ELR (cell line): ENCODE measurements at regions not wholly inside any gene's neighbourhood (a gene's known extent, or its start where the extent isn't known, plus 50 kb on each side); places are given as distances from the start of the nearest gene placed in this dataset.
"Not testable (repeated sequence)": the region's sequence is repeated elsewhere in the genome, so short reads cannot be mapped to it uniquely, and the experiment has no call there.

Experiments
- DNase-seq: peaks from one replicate; pipeline ENCODE4 v3.0.0-alpha.2; 2015; ENCODE audit warnings: low read depth

- DNase-seq, result no peak
Measured at GRCh38 chr13:23947893-23948292, 50.6 kb upstream of the C1QTNF9B start.

- no peak for DNase-seq
Measured at GRCh38 chr13:23949200-23949599, 51.9 kb upstream of the C1QTNF9B start.

- DNase-seq, result no peak
Measured at GRCh38 chr13:23949736-23950135, 52.4 kb upstream of the C1QTNF9B start.

- DNase-seq, result no peak
Measured at GRCh38 chr13:23950736-23951510, 53.6 kb upstream of the C1QTNF9B start.

- no peak for DNase-seq
Measured at GRCh38 chr13:23952796-23953195, 55.5 kb upstream of the C1QTNF9B start.

GRCh38 chr13:23953860-23954512, 56.7 kb upstream of the C1QTNF9B start:
- no peak for DNase-seq

DNA sequence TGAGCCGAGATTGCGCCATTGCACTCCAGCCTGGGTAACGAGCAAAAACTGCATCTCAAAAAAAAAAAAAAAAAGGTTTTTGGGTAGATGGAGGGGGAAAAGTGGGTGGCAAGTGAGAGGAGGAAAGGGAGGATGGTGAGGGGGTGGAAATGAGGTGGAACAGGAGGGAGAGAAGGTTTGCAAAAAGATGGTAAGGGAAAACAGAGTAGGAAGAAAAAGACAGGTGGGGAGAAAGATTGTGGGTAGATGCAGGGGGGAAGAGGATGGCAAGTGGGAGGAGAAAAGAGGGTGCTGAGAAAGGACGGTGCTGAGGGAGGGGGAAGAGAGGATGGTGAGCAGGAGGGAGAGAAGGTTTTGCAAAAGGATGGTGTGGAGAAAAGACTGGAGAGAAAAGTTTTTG, 57.8 kb upstream of the C1QTNF9B start:
- no peak for DNase-seq

DNA sequence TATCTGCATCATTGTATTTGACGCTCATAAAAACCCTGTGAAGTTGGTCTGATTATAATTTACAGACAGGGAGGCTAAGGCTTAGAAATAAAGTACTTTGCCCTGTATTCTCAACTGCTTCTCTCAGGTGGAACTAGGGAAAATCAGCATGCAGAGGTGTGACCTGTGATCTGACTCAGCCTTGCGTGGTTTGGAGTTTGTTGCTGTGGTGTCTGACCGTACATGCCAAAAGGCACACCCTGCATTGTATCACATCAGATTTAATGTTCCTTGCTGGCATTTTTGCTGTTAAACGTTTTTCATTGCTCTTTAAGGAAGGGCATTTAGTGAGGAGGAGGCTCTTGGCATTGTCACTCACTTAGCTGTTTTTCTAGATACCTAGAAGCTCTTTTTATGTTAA, 58.8 kb upstream of the C1QTNF9B start:
- peak; percentile 80 for DNase-seq

DNA sequence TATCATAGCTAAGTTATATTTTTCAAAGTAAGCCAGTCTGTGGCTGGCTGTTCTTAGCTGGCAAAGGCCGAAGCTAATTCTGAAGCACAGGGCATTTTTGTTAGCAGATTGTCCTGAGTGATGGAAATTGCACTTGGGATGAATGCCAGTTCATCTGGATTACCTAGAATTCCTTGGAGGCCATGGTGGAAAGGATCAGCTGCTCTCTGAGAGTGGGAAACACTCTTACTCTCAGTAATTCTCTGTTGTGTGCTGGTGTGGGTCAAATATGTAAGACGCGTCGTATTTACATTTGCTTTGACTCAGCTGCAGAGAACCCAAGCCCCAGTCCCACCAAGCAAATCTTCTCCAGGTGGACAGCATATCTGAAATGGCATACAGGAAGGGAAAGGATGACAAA, 60.7 kb upstream of the C1QTNF9B start:
- DNase-seq, result no peak

DNA sequence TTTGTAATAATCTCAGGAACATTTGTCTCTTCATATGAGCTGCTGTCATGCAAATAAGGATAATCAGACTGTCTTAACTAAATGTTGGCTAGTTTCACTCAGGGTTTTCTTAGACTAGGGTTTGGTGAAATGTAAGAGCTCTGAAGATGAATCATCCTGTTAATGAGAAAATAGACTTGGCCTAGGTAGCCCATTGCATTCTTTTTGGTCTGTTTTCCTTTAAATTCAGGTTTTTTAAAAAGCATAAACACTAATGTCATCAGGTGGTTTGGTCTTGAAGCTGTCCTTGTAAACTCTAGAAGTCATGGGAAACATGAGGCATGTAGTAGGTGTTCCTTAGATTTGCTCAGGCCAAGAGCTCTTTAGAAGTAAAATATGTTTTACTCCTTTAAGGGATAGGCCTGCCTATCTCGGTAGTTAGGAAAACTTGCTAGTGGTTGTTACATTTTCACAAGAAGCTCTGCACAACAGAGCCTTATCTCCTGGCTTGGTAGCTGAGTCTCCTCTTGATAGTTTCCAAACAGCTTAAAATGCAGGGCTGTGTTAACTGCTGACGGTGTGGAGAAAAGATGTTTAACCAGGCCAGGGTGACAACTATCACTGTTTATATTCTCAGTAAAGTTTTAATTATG, 62.0 kb upstream of the C1QTNF9B start:
- DNase-seq, result no peak

- peak; percentile 73 for DNase-seq
Measured at GRCh38 chr13:23960566-23961156, 63.4 kb upstream of the C1QTNF9B start.

DNA sequence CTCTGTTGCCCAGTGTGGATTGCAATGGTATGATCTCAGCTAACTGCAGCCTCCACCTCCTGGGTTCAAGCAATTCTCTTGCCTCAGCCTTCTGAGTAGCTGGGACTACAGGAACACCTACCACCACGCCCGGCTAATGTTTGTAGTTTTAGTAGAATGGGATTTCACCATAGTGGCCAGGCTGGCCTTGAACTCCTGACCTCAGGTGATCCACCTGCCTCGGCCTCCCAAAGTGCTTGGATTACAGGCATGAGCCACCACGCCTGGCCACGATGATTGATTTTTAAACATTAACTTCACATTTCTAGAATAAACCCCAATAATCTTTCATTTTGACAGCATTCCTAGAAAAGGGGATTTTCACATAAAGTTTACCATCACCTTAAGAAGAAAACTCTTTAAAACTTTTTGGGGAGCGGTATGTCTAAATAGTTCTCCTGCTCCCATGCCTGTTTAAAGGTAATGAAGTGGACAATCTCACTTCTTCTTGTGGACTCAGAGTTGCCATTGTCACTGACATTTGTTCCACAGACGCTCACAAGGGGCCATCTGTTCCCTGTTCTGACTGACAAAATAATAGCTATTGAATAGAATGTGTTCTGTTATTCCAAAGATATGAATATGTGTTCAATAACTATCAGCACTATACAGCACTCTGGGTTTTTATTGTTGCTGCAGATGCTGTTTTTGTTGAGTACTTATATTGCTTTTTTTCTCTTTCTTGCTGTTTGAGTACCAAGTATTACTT, 66.1 kb upstream of the C1QTNF9B start:
- no peak for DNase-seq

DNA sequence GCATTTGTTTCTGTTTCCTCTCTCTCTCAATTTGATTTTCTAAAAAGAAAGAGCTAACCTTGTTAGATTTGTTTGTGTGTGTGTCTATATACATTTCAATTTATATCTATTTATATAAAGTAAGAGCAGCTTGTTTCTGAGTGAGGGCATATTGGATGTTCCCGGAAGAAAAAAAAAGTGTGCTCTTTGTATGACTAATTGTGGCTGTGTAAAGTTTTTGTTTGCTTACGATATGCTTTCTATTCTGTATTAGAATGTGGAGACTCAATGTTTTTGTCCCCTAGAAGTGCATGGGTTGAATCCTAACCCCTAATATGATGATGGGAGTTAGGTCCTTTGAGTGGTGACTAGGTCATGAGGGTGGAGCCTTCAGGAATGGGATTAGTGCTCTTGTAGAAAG, 66.6 kb upstream of the C1QTNF9B start:
- peak; percentile 48 for DNase-seq

- no peak for DNase-seq
Measured at GRCh38 chr13:23965346-23965745, 68.0 kb upstream of the C1QTNF9B start.

DNA sequence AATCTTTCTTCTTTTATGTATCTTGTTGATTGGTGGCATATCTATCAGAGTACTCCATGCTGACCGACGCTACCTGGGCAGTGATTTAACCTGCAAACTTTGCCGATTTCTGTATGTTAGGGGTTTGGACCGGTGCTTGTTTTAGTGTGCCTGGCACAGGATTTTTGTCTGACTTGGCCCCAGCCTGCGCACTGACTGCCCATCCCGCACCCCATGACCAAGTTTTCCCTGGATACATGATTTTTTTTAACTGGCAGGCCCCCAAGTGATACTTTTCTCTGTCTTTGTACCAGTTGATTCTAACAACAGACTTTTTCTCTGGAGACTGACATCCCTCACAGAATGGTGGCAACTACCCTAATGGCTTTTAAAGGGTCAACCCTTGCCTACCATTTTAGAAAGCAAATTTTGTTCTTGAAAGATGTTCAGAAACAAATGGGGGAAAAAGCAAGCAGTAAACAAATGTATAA, 69.0 kb upstream of the C1QTNF9B start:
- DNase-seq, result no peak

DNA sequence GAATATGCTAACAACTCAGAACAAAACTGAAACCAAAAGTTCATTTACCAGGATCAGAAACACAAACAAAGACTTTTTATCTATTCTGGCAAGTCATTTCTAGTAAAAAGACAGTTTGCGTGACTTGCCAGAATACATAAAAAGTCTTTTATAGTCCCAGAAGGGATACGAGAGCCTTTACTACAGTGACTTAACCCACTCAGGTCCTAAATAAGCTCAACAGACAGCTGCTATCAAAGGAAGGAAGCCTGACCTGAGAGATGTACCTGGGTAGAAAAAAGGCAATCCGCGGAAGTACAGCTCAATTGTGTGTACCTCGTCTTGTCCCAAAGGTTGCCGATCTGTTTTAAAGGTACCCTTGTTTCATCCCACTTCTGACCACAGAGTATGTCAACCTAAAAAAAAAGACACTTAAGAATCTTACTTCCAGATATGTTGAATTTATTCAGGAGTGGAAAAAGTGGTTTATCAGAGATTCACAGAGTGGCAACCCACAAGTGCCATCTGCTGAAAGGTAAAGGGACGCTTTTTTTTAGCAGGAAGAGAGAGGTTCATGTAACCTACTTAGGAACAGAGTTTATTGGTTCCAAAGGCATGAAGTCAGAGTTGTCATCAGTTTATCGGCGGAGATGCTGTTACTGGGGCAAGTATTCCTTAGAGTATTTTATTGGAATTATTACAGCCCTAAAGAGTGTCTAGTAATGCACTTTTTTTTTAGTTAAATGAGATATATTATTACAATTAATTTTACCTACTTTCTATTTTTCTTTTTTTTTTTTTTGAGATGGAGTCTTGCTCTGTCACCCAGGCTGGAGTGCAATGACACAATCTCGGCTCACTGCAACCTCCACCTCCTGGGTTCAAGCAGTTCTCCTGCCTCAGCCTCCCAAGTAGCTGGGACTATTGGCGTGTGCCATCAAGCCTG, 69.7 kb upstream of the C1QTNF9B start:
- DNase-seq, result no peak

- DNase-seq, result not testable (repeated sequence)
Measured at GRCh38 chr13:23967792-23968191, 70.5 kb upstream of the C1QTNF9B start.

- no peak for DNase-seq
Measured at GRCh38 chr13:23969647-23970046, 72.3 kb upstream of the C1QTNF9B start.

GRCh38 chr13:23979361-23980159, 82.3 kb upstream of the C1QTNF9B start:
- peak; percentile 92 for DNase-seq

DNA sequence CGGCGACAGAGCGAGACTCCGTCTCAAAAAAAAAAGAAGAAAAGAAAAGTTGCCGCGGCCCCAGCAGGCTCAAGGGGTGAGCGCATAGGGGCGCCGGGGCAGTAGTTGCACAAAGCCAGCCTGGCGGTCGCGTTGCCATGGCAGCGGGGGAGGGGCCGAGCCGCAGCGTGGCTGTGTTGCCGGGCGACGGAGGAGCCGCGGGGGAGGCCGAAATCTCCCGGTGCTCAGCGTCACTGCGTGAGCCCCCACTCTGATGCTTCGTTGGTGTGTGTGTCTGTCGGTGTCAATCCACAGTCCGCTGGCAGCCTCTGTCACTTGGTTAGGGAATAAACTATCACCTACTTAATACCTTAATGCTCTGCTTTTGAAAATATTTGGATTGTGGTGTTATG, 82.9 kb upstream of the C1QTNF9B start:
- DNase-seq, result peak; percentile 87
